GM06990 (cell line): ENCODE measurements at regions not wholly inside any gene's neighbourhood (a gene's known extent, or its start where the extent isn't known, plus 50 kb on each side); places are given as distances from the start of the nearest gene placed in this dataset.
"Not testable (repeated sequence)": the region's sequence is repeated elsewhere in the genome, so short reads cannot be mapped to it uniquely, and the experiment has no call there.

Source experiments
- DNase-seq: peaks from one replicate; pipeline ENCODE4 v3.0.0-alpha.2; 2011; ENCODE audit not compliant: insufficient read length; ENCODE audit errors: extremely low read depth
- H3K27me3 ChIP-seq: replicated peaks from 2 replicates; pipeline ENCODE4 v1.6.0; 2011; ENCODE audit warnings: low read length; ENCODE audit not compliant: control insufficient read depth, insufficient read depth
- H3K36me3 ChIP-seq: 2 replicates; pipeline ENCODE4 v1.5.1; 2011; ENCODE audit warnings: low read length; ENCODE audit not compliant: control insufficient read depth, insufficient read depth
- H3K4me3 ChIP-seq: replicated peaks from 2 replicates; pipeline ENCODE4 v1.5.1; 2011; ENCODE audit warnings: low read depth, mild to moderate bottlenecking, control low read depth, low read length
- CTCF ChIP-seq: IDR thresholded peaks from 2 replicates; pipeline ENCODE4 v1.5.1; 2011; ENCODE audit warnings: low read length, control low read depth, mild to moderate bottlenecking, inconsistent platforms; ENCODE audit not compliant: insufficient read depth, poor library complexity, severe bottlenecking

GRCh38 chr2:12456293-12457106 lies 260.2 kb upstream of the TRIB2 start:
- Histone ChIP-seq H3K27me3 (no peaks in the 10 kb centered on the region), H3K36me3 (no peaks in the 10 kb centered on the region), H3K4me3 (peak overlapping the region; percentile 22)
- TF ChIP-seq CTCF = no peak
- peak; percentile 31 for DNase-seq

DNA sequence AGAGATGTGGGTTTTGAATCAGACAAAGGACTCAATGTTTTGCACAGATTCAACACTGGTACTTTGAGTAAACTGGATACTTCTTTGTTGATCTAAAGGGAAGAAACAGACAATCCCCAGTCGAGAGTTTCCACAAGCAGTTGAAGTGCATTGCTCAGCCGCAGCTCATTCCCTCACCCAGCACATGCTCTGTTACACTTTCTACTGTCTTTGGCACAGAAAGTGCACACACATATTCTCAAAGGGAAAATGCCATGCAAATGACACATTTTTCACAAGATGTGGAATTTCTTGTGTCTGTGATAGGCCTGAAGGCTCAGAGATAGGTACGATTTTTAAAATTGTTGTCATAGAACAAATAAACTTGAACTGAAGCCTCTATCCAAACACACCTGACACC lies 258.9 kb upstream of the TRIB2 start:
- no peaks in the 10 kb centered on the region for H3K36me3 ChIP-seq
- H3K27me3 ChIP-seq = no peaks in the 10 kb centered on the region
- no peak overlapping the region for H3K4me3 ChIP-seq
- DNase-seq = no peak
- no peak for TF ChIP-seq CTCF

GRCh38 chr2:12463189-12463588 lies 253.5 kb upstream of the TRIB2 start:
- TF ChIP-seq CTCF = no peak
- no peak for DNase-seq
- no peaks in the 10 kb centered on the region for H3K27me3 ChIP-seq

GRCh38 chr2:12465631-12466135 lies 251.1 kb upstream of the TRIB2 start:
- Histone ChIP-seq H3K36me3 (no peaks in the 10 kb centered on the region), H3K27me3 (no peaks in the 10 kb centered on the region), H3K4me3 (no peak overlapping the region)
- no peak for DNase-seq
- TF ChIP-seq CTCF = no peak

More at GRCh38 chr2:12463189-12463588, 253.5 kb upstream of the TRIB2 start:
- Histone ChIP-seq H3K36me3 (no peaks in the 10 kb centered on the region), H3K4me3 (no peak overlapping the region)

- Histone ChIP-seq H3K27me3 (no peaks in the 10 kb centered on the region), H3K36me3 (no peaks in the 10 kb centered on the region), H3K4me3 (no peak overlapping the region)
- DNase-seq = no peak
- no peak for TF ChIP-seq CTCF
Measured at GRCh38 chr2:12467303-12467702, 249.4 kb upstream of the TRIB2 start.

DNA sequence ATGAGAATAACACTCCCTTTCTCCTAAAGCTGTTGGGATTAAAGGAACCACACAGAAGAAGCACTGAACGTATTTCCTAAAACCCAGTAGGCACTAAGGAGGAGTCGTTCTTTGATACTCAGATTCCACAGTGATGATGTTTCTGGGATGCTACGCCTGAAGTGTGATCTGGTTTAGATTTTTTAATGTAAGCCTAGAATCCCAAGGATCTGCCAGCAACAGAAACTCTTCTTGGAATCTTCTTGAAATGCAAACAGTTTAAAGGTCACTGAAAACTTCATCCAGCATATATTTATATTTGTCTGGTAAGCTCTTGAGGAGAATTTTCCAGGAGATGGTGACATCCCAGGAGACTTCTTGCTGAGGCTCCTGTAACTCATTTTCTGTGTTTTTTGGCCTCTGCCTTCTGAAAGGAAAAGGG lies 247.6 kb upstream of the TRIB2 start:
- Histone ChIP-seq H3K36me3 (no peaks in the 10 kb centered on the region), H3K27me3 (no peaks in the 10 kb centered on the region), H3K4me3 (no peak overlapping the region)
- TF ChIP-seq CTCF = no peak
- no peak for DNase-seq

DNA sequence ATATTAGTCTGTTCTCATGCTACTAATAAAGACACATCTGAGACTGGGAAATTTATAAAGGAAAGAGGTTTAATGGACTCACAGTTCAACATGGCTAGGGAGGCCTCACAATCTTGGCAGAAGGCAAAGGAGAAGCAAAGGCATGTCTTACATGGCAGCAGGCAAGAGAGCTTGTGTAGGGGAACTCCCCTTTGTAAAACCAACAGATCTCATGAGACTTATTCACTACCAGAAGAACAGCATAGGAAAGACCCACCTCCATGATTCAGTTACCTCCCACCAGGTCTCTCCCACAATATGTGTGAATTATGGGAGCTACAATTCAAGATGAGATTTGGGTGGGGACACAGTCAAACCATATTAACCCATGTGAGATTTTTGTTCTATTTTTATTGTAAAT lies 244.5 kb upstream of the TRIB2 start:
- H3K27me3 ChIP-seq, DNase-seq, H3K4me3 ChIP-seq, H3K36me3 ChIP-seq: not testable (repeated sequence)
